GM13976 (cell line): ENCODE measurements at regions not wholly inside any gene's neighbourhood (a gene's known extent, or its start where the extent isn't known, plus 50 kb on each side); places are given as distances from the start of the nearest gene placed in this dataset.

Experiments used
- DNase-seq: peaks from one replicate; pipeline ENCODE4 v3.0.0; 2012; ENCODE audit warnings: low spot score
- in situ Hi-C: fragments of 300-500 bp; cut with MboI; formaldehyde crosslinking; loops from one replicate; pipeline ENCODE4 v1.12.0; 2022; ENCODE audit warnings: low sequenced_read_pairs, mixed read lengths, inconsistent platforms; ENCODE audit not compliant: unreplicated experiment
- TF ChIP-seq, protein P1 (sequence below): IDR thresholded peaks from 2 replicates; pipeline ENCODE4 v1.5.1; 2012; ENCODE audit warnings: borderline replicate concordance, mild to moderate bottlenecking; ENCODE audit not compliant: insufficient read depth; ENCODE audit errors: extremely low read depth, missing control alignments, control extremely low read depth

DNA sequence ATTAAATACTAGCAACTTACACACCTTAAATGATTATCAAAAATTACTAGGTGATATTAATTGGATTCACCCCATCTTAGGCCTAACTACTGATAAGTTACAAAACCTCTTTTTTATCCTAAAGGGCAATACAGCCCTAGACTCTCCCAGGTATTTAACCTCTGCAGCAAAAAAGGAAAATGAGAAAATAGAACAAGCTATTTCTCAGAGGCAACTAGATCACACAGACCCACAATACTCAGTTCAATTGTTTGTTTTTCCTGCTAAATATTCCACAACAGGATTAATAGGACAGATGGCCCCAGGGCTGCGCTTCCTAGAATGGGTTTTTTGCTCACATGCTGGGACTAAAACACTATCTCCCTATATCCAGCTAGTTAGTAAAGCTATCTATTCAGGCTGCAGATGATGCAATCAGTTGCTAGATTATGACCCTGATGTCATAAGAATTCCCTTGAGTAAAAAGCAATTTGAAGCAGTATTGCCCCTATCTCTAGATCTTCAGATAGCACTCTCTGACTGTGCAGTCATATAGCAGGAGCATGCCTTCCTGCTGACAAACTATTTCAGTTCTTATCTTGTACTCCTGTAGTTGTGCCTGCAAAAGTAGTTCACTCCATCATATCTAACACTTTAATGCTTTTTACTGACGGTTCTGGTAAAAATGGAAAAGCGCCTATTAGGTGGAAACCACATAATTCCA is 1595.5 kb upstream of the TENM4 start:
- TF ChIP-seq, protein P1, sequence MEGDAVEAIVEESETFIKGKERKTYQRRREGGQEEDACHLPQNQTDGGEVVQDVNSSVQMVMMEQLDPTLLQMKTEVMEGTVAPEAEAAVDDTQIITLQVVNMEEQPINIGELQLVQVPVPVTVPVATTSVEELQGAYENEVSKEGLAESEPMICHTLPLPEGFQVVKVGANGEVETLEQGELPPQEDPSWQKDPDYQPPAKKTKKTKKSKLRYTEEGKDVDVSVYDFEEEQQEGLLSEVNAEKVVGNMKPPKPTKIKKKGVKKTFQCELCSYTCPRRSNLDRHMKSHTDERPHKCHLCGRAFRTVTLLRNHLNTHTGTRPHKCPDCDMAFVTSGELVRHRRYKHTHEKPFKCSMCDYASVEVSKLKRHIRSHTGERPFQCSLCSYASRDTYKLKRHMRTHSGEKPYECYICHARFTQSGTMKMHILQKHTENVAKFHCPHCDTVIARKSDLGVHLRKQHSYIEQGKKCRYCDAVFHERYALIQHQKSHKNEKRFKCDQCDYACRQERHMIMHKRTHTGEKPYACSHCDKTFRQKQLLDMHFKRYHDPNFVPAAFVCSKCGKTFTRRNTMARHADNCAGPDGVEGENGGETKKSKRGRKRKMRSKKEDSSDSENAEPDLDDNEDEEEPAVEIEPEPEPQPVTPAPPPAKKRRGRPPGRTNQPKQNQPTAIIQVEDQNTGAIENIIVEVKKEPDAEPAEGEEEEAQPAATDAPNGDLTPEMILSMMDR: no peak

DNA sequence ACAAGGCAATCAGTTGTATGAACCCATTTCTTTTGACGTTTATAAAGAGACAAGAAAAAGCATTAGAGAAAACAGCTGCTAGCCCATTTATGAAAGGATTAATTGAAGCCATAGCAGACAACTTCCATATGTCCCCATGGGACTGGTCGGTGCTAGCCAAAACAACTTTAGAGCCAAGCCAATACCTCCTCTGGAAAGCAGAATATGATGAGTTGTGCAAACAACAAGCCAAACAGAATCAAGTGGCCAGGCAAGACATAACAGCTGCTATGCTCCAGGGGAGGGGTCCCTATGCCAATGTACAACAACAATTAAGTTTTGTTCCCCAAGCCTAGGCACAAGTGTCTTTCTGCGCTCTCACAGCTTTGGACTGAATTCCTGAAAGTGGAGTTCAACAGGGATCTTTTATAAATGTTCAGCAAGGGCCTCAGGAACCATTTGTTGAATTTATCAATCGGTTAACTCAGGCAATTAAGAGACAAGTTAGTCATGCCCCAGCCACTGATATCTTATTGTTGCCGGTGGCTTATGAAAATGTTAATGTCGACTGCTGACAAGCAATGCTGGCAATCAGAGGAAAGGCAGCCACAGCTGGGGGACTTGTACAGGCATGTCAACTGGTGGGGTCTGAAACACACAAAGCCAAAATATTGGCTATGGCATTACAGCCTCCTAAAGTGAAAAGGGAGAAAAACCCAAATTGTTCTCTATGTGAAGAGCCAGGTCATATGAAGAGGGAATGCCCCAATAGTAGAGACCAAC is 1593.1 kb upstream of the TENM4 start:
- TF ChIP-seq, protein P1: no peak
- in situ Hi-C loops: no loop called here
- DNase-seq: no peak

More for the DNA sequence above, 1595.5 kb upstream of the TENM4 start:
- in situ Hi-C loops: no loop called here
- no peak for DNase-seq

DNA sequence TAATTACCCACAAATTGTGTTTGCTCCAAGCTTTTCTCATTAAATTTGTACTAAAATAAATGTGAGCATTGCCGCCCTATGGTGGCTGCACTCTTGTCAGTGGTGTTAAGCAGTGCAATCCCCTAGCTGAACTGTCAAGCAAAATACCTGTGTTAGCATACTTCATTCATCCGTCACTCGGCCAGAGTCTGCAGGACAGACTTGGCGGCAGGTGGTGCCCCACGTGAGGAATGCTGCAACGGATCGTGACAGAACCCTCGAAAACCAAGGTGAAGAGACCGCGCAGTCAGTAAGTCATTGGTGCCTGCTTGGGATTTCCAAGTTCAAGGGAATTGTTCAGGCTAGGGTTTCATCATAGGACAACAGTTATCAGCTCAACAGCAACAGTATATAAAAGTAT is 1592.1 kb upstream of the TENM4 start:
- in situ Hi-C loops: no loop called here

DNA sequence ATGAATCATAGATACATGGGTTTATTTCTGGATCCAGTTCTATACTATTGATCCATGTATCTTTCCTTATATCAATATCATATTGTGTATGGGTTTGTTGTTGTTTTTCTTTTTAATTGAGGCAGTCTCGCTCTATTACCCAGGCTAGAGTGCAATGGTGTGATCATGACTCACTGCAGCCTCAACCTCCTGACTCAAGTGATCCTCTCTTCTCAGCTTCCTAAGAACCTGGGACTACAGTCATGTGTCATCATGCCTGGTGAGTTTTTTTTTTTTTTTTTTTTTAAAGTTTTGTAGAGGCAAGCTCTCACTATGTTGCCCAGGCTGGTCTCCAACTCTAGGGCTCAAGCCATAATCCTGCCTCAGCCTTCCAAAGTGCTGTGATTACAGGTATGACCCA is 1589.4 kb upstream of the TENM4 start:
- DNase-seq: no peak
- TF ChIP-seq, protein P1: no peak
- in situ Hi-C loops: no loop called here

More for the DNA sequence above, 1592.1 kb upstream of the TENM4 start:
- no peak for DNase-seq
- TF ChIP-seq, protein P1: no peak

DNA sequence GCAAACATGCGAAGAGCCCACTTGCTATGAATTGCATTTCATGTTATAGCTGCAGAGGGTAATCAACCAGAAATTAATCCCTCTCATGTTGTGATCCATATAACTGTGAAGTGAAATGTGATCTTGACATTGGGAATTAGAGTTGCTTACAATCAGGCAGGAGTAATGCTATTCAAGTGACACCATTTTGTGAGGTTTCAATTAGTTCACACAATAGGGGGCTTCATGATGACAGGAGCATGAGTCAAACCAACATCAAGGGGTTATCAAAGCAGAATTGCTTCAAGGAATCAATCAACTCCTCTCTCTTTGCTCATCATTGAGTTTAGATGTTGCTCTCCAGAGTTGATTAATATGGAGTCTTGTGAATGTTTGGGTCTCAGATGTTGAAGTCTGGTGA is 1585.2 kb upstream of the TENM4 start:
- TF ChIP-seq, protein P1: no peak
- DNase-seq: no peak
- in situ Hi-C loops: no loop called here

DNA sequence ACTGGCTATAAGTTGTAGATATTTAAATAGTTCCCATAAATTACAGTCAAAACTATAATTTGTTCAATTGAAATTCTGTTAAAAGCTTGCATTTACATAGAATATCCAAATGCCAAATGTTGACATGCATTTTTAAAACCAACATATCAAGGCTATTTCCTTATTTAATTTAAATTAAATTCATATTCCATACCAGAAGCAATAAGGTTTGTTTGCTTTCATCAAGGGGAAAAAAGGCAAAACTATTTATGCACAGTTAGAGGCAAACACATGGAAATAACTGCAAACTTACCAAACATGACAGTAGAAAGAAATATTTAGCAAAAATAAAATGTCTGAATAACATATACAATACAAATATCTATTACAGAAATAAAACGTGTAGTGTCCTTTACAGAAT is 1581.2 kb upstream of the TENM4 start:
- in situ Hi-C loops: no loop called here
- DNase-seq: no peak
- TF ChIP-seq, protein P1: no peak
